AG09319 (cell line): ENCODE measurements at regions not wholly inside any gene's neighbourhood (a gene's known extent, or its start where the extent isn't known, plus 50 kb on each side); places are given as distances from the start of the nearest gene placed in this dataset.

Experiments
- DNase-seq: peaks from one replicate; pipeline ENCODE4 v3.0.0-alpha.2; 2010; ENCODE audit warnings: low read depth; ENCODE audit errors: extremely low read depth
- CTCF ChIP-seq: IDR thresholded peaks from 2 replicates; pipeline ENCODE4 v1.5.1; 2011; ENCODE audit warnings: low read depth, mild to moderate bottlenecking, inconsistent platforms, low read length, moderate library complexity

GRCh38 chr1:90273241-90273774, 278.4 kb downstream of the ZNF326 start:
- no peak for DNase-seq
- no peak for TF ChIP-seq CTCF

GRCh38 chr1:90262791-90263190, 267.9 kb downstream of the ZNF326 start:
- DNase-seq: no peak
- no peak for TF ChIP-seq CTCF

- no peak for TF ChIP-seq CTCF
- no peak for DNase-seq
Observed at GRCh38 chr1:90262286-90262685, 267.4 kb downstream of the ZNF326 start.

GRCh38 chr1:90246069-90246468, 251.2 kb downstream of the ZNF326 start:
- no peak for DNase-seq
- TF ChIP-seq CTCF: no peak

GRCh38 chr1:90236493-90236892, 241.6 kb downstream of the ZNF326 start:
- DNase-seq: no peak
- no peak for TF ChIP-seq CTCF

GRCh38 chr1:90223401-90223800, 228.5 kb downstream of the ZNF326 start:
- no peak for TF ChIP-seq CTCF
- no peak for DNase-seq

GRCh38 chr1:90220941-90221693, 226.2 kb downstream of the ZNF326 start:
- no peak for DNase-seq
- TF ChIP-seq CTCF: no peak
